SK-N-SH (cell line): ENCODE measurements at regions not wholly inside any gene's neighbourhood (a gene's known extent, or its start where the extent isn't known, plus 50 kb on each side); places are given as distances from the start of the nearest gene placed in this dataset.

ENCODE experiments used
- CTCF ChIA-PET: fragments of 300-600, 350-600 bp; formaldehyde crosslinking; extraction: SDS; loops from one replicate; lab custom pipeline; 2021; lab: Yijun Ruan, JAX
- POLR2A ChIA-PET: fragments of 350-600 bp; sonication (Branson Sonifier 250); formaldehyde crosslinking; extraction: SDS; loops from one replicate; lab custom pipeline; 2020; ENCODE audit warnings: antibody characterized with exemption, inconsistent platforms; lab: Yijun Ruan, JAX
- DNase-seq: peaks from one replicate; pipeline ENCODE4 v3.0.0; 2012
- H2AFZ ChIP-seq: fragments of 200-600 bp; sonication (generic); 2 replicates; pipeline ENCODE4 v1.8.1; 2016; ENCODE audit warnings: antibody characterized with exemption, mild to moderate bottlenecking, low read depth
- H3F3A ChIP-seq: fragments of 200-600 bp; sonication (generic); replicated peaks from 2 replicates; pipeline ENCODE3; 2016; ENCODE audit warnings: antibody characterized with exemption, mild to moderate bottlenecking; ENCODE audit not compliant: insufficient read depth
- H3K27ac ChIP-seq, 2 experiments: fragments of 200-500 bp in 1 of 2; fragments of 200-600 bp in 1 of 2; sonication (Bioruptor generic) in 1 of 2; sonication (generic), shearing (Covaris generic) in 1 of 2; 2 replicates each; pipeline versions ENCODE4 v1.5.1 to v1.6.1; 2014 to 2016; ENCODE audit warnings: low read depth in 2 of 2, inconsistent platforms in 1 of 2, low read length in 1 of 2, mild to moderate bottlenecking in 1 of 2, mixed read lengths in 1 of 2
- H3K27me3 ChIP-seq: fragments of 200-600 bp; sonication (generic), shearing (Covaris generic); 2 replicates; pipeline ENCODE4 v1.6.1; 2016; ENCODE audit warnings: mixed run types; ENCODE audit not compliant: insufficient read depth
- H3K36me3 ChIP-seq, 2 experiments: fragments of 200-500 bp in 1 of 2; fragments of 200-600 bp in 1 of 2; sonication (Bioruptor generic) in 1 of 2; sonication (generic) in 1 of 2; replicated peaks in 1 of 2; 2 replicates each; pipeline versions ENCODE3 to v1.5.1; 2014 to 2016; ENCODE audit warnings: low read length in 1 of 2, mild to moderate bottlenecking in 1 of 2; ENCODE audit not compliant: insufficient read depth in 2 of 2, control insufficient read depth in 1 of 2
- H3K4me1 ChIP-seq, 2 experiments: fragments of 200-500 bp in 1 of 2; fragments of 200-600 bp in 1 of 2; sonication (Bioruptor generic) in 1 of 2; sonication (generic), shearing (Covaris generic) in 1 of 2; 2 replicates each; pipeline versions ENCODE4 v1.5.1 to v1.6.1; 2014 to 2016; ENCODE audit warnings: low read depth in 1 of 2, low read length in 1 of 2, mixed run types in 1 of 2; ENCODE audit not compliant: insufficient read depth in 2 of 2, control insufficient read depth in 1 of 2
- H3K4me2 ChIP-seq: fragments of 200-600 bp; sonication (generic), shearing (Covaris generic); 2 replicates; pipeline ENCODE4 v1.6.1; 2017; ENCODE audit warnings: mixed run types
- H3K4me3 ChIP-seq, 2 experiments: fragments of 200-500 bp in 1 of 2; fragments of 200-600 bp in 1 of 2; sonication (Bioruptor generic) in 1 of 2; sonication (generic), shearing (Covaris generic) in 1 of 2; 2 replicates each; pipeline versions ENCODE4 v1.5.1 to v1.8.1; 2014 to 2016; ENCODE audit warnings: low read depth in 2 of 2, inconsistent platforms in 1 of 2, low read length in 1 of 2, mild to moderate bottlenecking in 1 of 2, mixed read lengths in 1 of 2, moderate library complexity in 1 of 2
- H3K79me2 ChIP-seq: fragments of 200-600 bp; sonication (generic); 2 replicates; pipeline ENCODE4 v1.8.1; 2017; ENCODE audit warnings: mild to moderate bottlenecking; ENCODE audit not compliant: insufficient read depth
- H3K9ac ChIP-seq: fragments of 200-600 bp; sonication (generic); 2 replicates; pipeline ENCODE4 v1.6.1; 2017; ENCODE audit warnings: mixed run types
- H3K9me2 ChIP-seq: fragments of 200-600 bp; sonication (generic); 2 replicates; pipeline ENCODE4 v1.6.1; 2017; ENCODE audit warnings: mixed run types
- H3K9me3 ChIP-seq: fragments of 200-600 bp; sonication (generic); 2 replicates; pipeline ENCODE4 v1.6.1; 2017; ENCODE audit warnings: mixed run types, mild to moderate bottlenecking, moderate library complexity
- H4K20me1 ChIP-seq: fragments of 200-600 bp; sonication (generic); 2 replicates; pipeline ENCODE4 v1.6.1; 2017; ENCODE audit warnings: mild to moderate bottlenecking, mixed run types; ENCODE audit not compliant: insufficient read depth
- ELF1 ChIP-seq: IDR thresholded peaks from 2 replicates; pipeline ENCODE4 v1.4.0; 2012
- EP300 ChIP-seq, 2 experiments: IDR thresholded peaks; 2 replicates each; pipeline versions ENCODE4 v1.4.0 to v1.6.1; 2012; ENCODE audit warnings: borderline replicate concordance in 1 of 2, low read depth in 1 of 2, low read length in 1 of 2
- EZH2phosphoT487 ChIP-seq: fragments of 200-600 bp; sonication (generic); IDR thresholded peaks from 2 replicates; pipeline ENCODE4 v1.6.1; 2017; ENCODE audit warnings: low read depth, mixed run types, mild to moderate bottlenecking, antibody characterized with exemption, moderate library complexity, borderline replicate concordance
- FOXM1 ChIP-seq: IDR thresholded peaks from 2 replicates; pipeline ENCODE4 v1.4.0; 2012; ENCODE audit warnings: low read depth, mild to moderate bottlenecking
- GATA2 ChIP-seq: sonication (generic); formaldehyde crosslinking; IDR thresholded peaks from 2 replicates; pipeline ENCODE4 v1.5.0; 2020; ENCODE audit warnings: mild to moderate bottlenecking, missing genetic modification reagents
- JUND ChIP-seq: IDR thresholded peaks from 2 replicates; pipeline ENCODE4 v1.4.0; 2012
- NRF1 ChIP-seq: IDR thresholded peaks from 2 replicates; pipeline ENCODE4 v1.6.1; 2012; ENCODE audit warnings: low read depth, mild to moderate bottlenecking, low read length
- POLR2AphosphoS5 ChIP-seq: IDR thresholded peaks from 2 replicates; pipeline ENCODE4 v1.6.1; 2012; ENCODE audit warnings: low read depth, low read length
- RCOR1 ChIP-seq: fragments of 150-350 bp; IDR thresholded peaks from 2 replicates; pipeline ENCODE4 v1.6.1; 2017; ENCODE audit warnings: antibody characterized with exemption, low read length
- RXRA ChIP-seq: IDR thresholded peaks from 2 replicates; pipeline ENCODE4 v1.4.0; 2012; ENCODE audit warnings: low read depth, mild to moderate bottlenecking, borderline replicate concordance
- SIN3A ChIP-seq: IDR thresholded peaks from 2 replicates; pipeline ENCODE4 v1.6.1; 2012; ENCODE audit warnings: low read depth, mild to moderate bottlenecking, low read length, moderate library complexity, borderline replicate concordance
- SMC3 ChIP-seq: IDR thresholded peaks from 2 replicates; pipeline ENCODE4 v1.6.1; 2012; ENCODE audit warnings: low read depth, low read length, improper control_type of control experiment
- TAF1 ChIP-seq: IDR thresholded peaks from 2 replicates; pipeline ENCODE4 v1.6.1; 2012; ENCODE audit warnings: low read depth, mild to moderate bottlenecking, low read length, moderate library complexity, borderline replicate concordance
- TCF12 ChIP-seq: IDR thresholded peaks from 2 replicates; pipeline ENCODE4 v1.4.0; 2012
- TEAD4 ChIP-seq: IDR thresholded peaks from 2 replicates; pipeline ENCODE4 v1.4.0; 2012; ENCODE audit warnings: mild to moderate bottlenecking, borderline replicate concordance; ENCODE audit not compliant: insufficient read depth
- WGBS: methylation state at CpG from one replicate; pipeline ENCODE4 v1.1.6; 2017; ENCODE audit warnings: low lambda C conversion rate; 5-methylcytosine and 5-hydroxymethylcytosine counted together
- TF ChIP-seq, protein P1 (sequence below): fragments of 150-350 bp; IDR thresholded peaks from 2 replicates; pipeline ENCODE4 v1.6.1; 2017; ENCODE audit warnings: antibody characterized with exemption, low read length, low read depth, borderline replicate concordance
- TF ChIP-seq, protein P2 (sequence below): IDR thresholded peaks from 2 replicates; pipeline ENCODE4; 2012
- TF ChIP-seq, protein P3 (sequence below): IDR thresholded peaks from 2 replicates; pipeline ENCODE4 v1.4.0; 2012; ENCODE audit warnings: low read depth
- TF ChIP-seq, protein P4 (sequence below): IDR thresholded peaks from 2 replicates; pipeline ENCODE4 v1.4.0; 2012; ENCODE audit warnings: low read depth, borderline replicate concordance
- TF ChIP-seq, protein P5 (sequence below): IDR thresholded peaks from 2 replicates; pipeline ENCODE4 v1.4.0; 2012; ENCODE audit warnings: low read depth, borderline replicate concordance

DNA sequence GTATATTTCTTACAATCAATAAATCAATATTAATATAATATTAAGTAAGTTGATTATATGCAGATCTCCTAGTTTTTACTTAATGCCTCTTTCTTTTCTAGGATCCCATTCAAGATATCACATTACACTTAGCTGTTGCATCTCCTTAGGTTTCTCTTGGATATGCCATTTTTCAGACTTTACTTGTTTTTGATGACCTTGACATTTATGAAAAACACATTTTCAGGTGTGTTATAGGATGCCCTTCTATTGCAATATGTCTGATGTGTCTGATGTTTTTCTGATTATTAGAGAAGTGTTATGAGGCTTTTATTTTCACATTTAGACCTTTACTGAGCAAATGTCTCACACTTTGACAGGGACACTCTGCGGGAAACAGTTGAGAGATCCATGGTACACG, 933.6 kb upstream of the CNTNAP5 start (continued):
- TF ChIP-seq SIN3A (no peak), POLR2AphosphoS5 (no peak), ELF1 (no peak), RXRA (no peak), NRF1 (no peak)
- TF ChIP-seq, protein P1, sequence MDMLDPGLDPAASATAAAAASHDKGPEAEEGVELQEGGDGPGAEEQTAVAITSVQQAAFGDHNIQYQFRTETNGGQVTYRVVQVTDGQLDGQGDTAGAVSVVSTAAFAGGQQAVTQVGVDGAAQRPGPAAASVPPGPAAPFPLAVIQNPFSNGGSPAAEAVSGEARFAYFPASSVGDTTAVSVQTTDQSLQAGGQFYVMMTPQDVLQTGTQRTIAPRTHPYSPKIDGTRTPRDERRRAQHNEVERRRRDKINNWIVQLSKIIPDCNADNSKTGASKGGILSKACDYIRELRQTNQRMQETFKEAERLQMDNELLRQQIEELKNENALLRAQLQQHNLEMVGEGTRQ: no peak
- TF ChIP-seq, protein P2, sequence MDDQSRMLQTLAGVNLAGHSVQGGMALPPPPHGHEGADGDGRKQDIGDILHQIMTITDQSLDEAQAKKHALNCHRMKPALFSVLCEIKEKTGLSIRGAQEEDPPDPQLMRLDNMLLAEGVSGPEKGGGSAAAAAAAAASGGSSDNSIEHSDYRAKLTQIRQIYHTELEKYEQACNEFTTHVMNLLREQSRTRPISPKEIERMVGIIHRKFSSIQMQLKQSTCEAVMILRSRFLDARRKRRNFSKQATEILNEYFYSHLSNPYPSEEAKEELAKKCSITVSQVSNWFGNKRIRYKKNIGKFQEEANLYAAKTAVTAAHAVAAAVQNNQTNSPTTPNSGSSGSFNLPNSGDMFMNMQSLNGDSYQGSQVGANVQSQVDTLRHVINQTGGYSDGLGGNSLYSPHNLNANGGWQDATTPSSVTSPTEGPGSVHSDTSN: no peak

DNA sequence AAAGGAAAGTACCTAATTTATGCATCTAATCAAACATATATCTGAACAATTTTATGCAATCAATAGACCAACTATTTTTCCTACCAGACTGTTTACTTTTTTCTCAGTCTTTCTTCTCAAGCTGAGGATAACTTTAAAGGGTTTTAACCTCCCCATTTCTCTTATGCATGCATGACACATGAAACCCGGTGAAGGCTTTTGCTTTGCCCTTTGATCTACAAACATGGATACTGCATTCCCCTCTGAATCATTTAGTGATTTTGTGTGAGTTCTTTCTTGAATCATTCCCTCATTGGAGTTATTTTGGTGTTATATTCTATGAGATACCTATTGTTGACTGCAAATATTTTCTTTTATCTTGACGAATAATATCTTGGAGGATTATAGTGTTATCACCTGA, 931.9 kb upstream of the CNTNAP5 start:
- no peaks in the 10 kb centered on the region for H4K20me1 ChIP-seq
- H3K27me3 ChIP-seq: no peaks in the 10 kb centered on the region
- H3K36me3 ChIP-seq: no peaks in the 10 kb centered on the region
- H3K27ac ChIP-seq: no peak overlapping the region
- 43% methylated on average over 2 of the region's 2 CpGs for WGBS
- CTCF ChIA-PET: no interaction called here
- H3K4me3 ChIP-seq: no peak overlapping the region
- no peak overlapping the region for H2AFZ ChIP-seq
- H3K4me1 ChIP-seq: no peaks in the 10 kb centered on the region
- no peak for DNase-seq
- H3F3A ChIP-seq: no peaks in the 10 kb centered on the region
- H3K79me2 ChIP-seq: no peaks in the 10 kb centered on the region
- no peaks in the 10 kb centered on the region for H3K9me2 ChIP-seq
- H3K9me3 ChIP-seq: no peaks in the 10 kb centered on the region
- H3K9ac ChIP-seq: no peak overlapping the region
- no peak overlapping the region for H3K4me2 ChIP-seq
- no peak for TF ChIP-seq NRF1
- no peak for TF ChIP-seq RCOR1
- no peak for TF ChIP-seq SMC3
- no peak for TF ChIP-seq EP300 (IDR thresholded peaks at IDR 0.05; ENCODE audit: borderline replicate concordance in 1 of 2, low read depth in 1 of 2, low read length in 1 of 2)
- TF ChIP-seq TCF12: no peak
- TF ChIP-seq TEAD4: no peak
- TF ChIP-seq, protein P2: no peak
- no peak for TF ChIP-seq JUND
- TF ChIP-seq, protein P3, sequence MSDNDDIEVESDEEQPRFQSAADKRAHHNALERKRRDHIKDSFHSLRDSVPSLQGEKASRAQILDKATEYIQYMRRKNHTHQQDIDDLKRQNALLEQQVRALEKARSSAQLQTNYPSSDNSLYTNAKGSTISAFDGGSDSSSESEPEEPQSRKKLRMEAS: no peak
- TF ChIP-seq TAF1: no peak
- TF ChIP-seq RXRA: no peak
- no peak for TF ChIP-seq EZH2phosphoT487
- TF ChIP-seq, protein P4, sequence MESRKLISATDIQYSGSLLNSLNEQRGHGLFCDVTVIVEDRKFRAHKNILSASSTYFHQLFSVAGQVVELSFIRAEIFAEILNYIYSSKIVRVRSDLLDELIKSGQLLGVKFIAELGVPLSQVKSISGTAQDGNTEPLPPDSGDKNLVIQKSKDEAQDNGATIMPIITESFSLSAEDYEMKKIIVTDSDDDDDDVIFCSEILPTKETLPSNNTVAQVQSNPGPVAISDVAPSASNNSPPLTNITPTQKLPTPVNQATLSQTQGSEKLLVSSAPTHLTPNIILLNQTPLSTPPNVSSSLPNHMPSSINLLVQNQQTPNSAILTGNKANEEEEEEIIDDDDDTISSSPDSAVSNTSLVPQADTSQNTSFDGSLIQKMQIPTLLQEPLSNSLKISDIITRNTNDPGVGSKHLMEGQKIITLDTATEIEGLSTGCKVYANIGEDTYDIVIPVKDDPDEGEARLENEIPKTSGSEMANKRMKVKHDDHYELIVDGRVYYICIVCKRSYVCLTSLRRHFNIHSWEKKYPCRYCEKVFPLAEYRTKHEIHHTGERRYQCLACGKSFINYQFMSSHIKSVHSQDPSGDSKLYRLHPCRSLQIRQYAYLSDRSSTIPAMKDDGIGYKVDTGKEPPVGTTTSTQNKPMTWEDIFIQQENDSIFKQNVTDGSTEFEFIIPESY: no peak
- TF ChIP-seq FOXM1: no peak
- TF ChIP-seq, protein P5, sequence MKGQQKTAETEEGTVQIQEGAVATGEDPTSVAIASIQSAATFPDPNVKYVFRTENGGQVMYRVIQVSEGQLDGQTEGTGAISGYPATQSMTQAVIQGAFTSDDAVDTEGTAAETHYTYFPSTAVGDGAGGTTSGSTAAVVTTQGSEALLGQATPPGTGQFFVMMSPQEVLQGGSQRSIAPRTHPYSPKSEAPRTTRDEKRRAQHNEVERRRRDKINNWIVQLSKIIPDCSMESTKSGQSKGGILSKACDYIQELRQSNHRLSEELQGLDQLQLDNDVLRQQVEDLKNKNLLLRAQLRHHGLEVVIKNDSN: no peak
- no peak for TF ChIP-seq GATA2 (CRISPR knock-in tag)
- TF ChIP-seq, all 33 proteins: peak for 0
- POLR2A ChIA-PET: no interaction called here
